Right ventricle myocardium superior (tissue), 1 donor: ENCODE measurements at regions not wholly inside any gene's neighbourhood (a gene's known extent, or its start where the extent isn't known, plus 50 kb on each side); places are given as distances from the start of the nearest gene placed in this dataset.

Source experiments
- ATAC-seq: fragments of 200-7000 bp; cut with Tn5 transposase; one replicate; pipeline ENCODE4 v1.9.1; 2020; ENCODE audit warnings: mild to moderate bottlenecking; ENCODE audit not compliant: poor library complexity
- DNase-seq: peaks from one replicate; pipeline ENCODE4 v3.0.0-alpha.2; 2020
- intact Hi-C: fragments of 100-400 bp; cut with DNase I; formaldehyde crosslinking; loops from one replicate; pipeline ENCODE4 v1.11.2; 2022
- donor health status: DM: no; HTN: yes; CAD: no; lungs with severe emphysema.

DNA sequence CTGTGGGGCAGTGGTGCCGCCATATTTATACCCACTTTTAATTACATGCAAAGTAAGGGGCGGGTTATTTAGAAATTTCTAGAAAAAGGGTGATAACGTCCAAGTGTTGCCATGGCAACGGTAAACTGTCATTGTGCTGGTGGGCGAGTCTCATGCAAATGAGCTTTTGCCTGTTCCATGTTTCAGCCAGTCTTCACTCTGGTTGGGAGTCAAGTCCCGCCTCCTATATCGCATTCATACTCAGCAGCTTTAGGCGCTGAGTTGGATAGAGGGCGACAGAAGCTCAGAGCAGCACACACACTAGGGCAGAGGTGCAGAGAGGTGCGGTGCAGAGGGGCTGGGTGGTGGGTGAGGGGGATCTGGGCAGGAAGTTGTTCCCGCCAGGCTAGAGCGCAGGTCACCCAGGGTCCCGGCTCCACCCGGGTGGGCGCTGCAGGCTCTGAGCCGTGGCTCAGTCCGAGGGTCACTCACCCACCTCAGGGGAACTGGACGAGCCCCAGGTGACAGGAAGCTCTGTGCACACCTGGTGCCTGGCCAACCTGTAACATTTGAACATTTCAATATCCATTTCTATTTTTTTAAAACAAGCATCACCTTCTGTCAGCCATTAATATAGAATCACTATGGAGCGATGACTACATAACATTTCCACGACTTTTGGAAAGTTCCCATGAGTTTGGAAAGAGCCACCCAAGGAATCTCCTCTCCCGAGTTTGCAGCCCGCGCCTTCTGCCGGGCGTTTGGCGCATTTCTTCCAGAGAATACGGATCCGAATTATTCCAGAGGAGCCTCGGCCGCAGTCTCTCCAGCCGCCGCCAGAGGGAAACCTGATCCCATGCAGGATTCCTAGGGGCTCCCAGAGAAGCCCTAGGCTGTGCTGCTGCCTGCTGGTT is 89.1 kb upstream of the PHACTR3 start:
- DNase-seq (peak; percentile 83), ATAC-seq (peak; percentile 93)
- intact Hi-C loops: no loop called here

GRCh38 chr20:59515906-59516209 is 88.5 kb upstream of the PHACTR3 start:
- DNase-seq: no peak
- intact Hi-C loops: no loop called here
- no peak for ATAC-seq

GRCh38 chr20:59518881-59519706 is 85.2 kb upstream of the PHACTR3 start:
- no peak for DNase-seq
- intact Hi-C loops: no loop called here
- ATAC-seq: peak; percentile 74

- intact Hi-C loops: no loop called here
- DNase-seq: no peak
- no peak for ATAC-seq
Measured at GRCh38 chr20:59519707-59520014, 84.7 kb upstream of the PHACTR3 start.

DNA sequence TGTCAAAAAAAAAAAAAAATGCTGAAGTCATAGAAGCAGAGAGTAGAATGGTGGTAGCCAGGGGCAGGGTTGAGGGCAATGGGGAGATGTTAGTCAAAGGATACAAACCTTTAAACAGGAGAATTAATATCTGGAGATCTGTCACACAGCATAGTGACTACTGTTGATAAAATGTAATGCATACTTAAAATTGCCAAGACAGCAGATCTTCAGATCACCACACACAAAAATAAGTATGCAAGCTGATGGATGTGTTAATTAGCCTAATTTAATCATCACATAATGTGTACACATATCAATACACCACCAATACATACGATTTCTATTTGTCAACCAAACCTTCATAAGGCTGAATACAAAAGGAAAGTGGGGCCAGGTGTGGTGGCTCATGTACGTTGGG is 83.5 kb upstream of the PHACTR3 start:
- DNase-seq: no peak
- intact Hi-C loops: no loop called here
- ATAC-seq: no peak

DNA sequence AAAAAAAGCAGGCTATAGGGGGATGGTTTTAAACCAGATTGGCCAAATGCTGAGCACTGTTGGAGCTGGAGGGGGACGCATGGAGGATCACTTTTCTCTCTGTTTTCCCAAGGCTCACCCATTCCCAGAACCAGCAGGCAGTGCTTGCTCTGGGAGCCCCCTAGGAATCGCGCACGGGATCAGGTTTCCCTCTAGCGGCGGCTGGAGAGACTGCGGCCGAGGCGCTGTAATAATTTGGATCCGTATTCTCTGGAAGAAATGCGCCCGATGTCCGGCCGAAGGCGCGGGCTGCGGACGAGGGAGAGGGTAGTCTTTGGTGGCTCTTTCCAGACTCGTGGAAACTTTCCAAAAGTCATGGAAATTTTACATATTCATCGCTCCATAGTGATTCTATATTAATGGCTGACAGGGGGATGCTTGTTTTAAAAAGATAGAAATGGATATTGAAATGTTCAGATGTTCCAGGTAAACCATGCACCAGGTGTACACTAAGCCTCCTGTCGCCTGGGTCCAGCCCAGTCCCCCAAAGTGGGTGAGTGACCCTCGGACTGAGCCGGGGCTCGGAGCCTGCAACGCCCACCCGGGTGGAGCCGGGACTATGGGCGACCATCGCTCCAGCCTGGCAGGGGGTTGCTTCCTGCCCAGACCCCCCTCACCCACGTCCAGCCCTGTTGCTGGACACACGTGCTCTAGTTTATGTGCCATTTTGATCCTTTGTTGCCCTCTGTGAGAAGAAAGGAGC is 78.7 kb upstream of the PHACTR3 start:
- intact Hi-C loops: no loop called here
- DNase-seq: peak; percentile 69
- peak; percentile 93 for ATAC-seq

DNA sequence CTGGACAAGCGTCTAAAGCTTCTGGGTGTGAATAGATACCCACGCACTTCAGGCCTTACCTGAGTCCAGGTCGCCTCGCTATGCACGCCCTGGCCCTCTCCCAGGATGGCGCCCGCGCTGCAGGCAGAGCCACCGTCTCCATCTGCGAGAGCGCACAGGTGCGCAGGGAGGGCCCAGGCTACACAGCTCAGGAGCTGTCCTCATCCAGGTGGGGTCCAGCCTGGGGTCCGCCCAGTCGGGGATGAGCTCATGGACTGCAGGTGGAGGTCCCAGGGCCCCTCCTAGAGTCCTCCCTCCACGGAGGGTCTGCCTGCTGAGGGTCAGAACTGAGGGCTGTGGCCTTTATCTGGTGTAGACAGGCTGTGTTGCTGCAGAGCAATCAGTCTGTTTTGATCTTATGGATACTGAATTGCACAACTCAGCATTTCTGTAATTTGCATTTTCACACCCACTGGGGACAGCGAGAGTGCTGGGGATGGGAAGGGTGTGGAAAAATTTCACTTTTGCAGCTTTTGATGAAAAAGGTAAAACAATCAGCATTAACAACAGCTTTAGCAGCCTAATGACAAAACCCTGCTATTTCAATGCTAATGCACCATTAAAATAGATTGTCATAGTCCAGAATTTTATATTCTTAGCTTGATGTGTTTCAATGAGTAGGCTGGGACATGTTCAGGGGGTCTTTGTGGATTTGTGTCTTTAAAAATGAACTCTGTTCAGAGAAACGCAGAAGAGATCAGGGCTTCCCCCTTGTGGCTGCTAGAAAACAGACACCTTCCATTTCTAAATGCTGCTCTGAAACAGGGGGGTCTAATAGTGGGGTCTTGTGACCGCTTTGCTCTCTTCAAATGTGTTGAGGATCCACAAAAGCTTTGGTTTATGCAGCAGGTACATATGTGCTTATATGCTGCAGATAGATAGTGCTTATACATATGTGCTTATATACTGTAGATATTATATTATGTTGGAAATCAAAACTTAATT is 77.8 kb upstream of the PHACTR3 start:
- ATAC-seq (no peak), DNase-seq (no peak)
- intact Hi-C loops: no loop called here

GRCh38 chr20:59530782-59531181 is 73.6 kb upstream of the PHACTR3 start:
- ATAC-seq: no peak
- no peak for DNase-seq

GRCh38 chr20:59537991-59538390 is 66.3 kb upstream of the PHACTR3 start:
- no peak for DNase-seq
- intact Hi-C loops: no loop called here
- no peak for ATAC-seq

More at GRCh38 chr20:59530782-59531181, 73.6 kb upstream of the PHACTR3 start:
- intact Hi-C loops: no loop called here

DNA sequence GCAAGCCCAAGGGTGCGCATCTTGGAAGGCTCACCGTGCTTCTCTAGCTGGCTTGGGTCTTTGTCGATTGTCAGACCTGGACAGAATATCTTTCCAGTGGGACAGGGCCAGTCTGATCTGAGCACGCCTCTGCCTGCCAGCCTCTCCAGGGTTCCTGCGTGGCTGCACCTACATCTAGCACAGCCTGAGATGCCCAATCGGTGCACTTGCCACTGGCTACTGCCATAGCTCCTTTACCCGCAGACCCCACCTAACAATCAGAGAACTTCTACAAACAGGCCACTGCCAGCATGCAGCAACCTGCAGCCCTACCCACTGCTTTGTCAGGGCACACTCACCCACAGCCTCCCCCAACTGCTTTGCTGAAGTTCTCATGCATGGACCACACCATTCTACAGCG is 56.7 kb upstream of the PHACTR3 start:
- no peak for DNase-seq
- intact Hi-C loops: no loop called here
- ATAC-seq: no peak
